Fibroblast of the aortic adventitia (primary cell): ENCODE measurements at regions not wholly inside any gene's neighbourhood (a gene's known extent, or its start where the extent isn't known, plus 50 kb on each side); places are given as distances from the start of the nearest gene placed in this dataset.

Source experiments
- DNase-seq: peaks from one replicate; pipeline ENCODE4 v3.0.0-alpha.2; 2010; ENCODE audit warnings: low read depth
- H3K4me3 ChIP-seq: 2 replicates; pipeline ENCODE4 v1.5.1; 2011; ENCODE audit warnings: low read depth, mild to moderate bottlenecking, control low read depth, low read length, moderate library complexity
- TF ChIP-seq, protein P1 (sequence below): IDR thresholded peaks from 2 replicates; pipeline ENCODE4 v1.5.1; 2011; ENCODE audit warnings: mild to moderate bottlenecking, low read length, control low read depth, inconsistent platforms; ENCODE audit not compliant: insufficient read depth

DNA sequence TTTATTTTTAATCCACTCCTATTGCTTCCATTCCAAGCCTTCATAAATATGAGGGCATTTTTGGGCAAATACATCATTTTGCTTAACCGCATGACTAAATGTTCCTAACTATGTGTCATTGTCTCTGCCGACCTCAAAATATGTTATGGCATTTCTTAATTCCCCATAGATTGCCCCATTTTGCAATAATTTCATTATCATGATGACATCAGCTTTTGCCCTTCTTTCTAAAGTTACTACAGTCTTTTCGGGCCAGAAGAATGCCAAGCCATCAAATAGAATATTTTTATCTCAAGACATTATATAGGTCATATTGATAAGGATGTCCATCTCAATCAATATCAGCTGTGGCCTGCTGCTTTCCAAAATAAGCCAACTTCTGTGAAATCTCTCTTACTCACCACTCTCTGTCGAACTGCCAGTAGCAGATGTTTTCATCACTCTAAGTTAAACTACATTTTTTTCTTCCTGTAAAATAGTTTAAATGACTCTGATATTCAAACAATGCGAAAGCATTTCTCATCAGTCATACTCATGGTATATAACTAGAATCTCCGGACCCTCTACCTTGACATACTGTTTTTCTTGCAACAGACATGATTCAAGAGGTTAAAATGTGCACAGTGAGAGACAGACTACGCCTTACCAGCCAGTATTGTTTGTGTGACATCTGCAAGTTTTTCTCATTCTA, 1254.6 kb upstream of the CELF2 start:
- TF ChIP-seq, protein P1, sequence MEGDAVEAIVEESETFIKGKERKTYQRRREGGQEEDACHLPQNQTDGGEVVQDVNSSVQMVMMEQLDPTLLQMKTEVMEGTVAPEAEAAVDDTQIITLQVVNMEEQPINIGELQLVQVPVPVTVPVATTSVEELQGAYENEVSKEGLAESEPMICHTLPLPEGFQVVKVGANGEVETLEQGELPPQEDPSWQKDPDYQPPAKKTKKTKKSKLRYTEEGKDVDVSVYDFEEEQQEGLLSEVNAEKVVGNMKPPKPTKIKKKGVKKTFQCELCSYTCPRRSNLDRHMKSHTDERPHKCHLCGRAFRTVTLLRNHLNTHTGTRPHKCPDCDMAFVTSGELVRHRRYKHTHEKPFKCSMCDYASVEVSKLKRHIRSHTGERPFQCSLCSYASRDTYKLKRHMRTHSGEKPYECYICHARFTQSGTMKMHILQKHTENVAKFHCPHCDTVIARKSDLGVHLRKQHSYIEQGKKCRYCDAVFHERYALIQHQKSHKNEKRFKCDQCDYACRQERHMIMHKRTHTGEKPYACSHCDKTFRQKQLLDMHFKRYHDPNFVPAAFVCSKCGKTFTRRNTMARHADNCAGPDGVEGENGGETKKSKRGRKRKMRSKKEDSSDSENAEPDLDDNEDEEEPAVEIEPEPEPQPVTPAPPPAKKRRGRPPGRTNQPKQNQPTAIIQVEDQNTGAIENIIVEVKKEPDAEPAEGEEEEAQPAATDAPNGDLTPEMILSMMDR: no peak
- no peak overlapping the region for H3K4me3 ChIP-seq
- DNase-seq: peak; percentile 40

GRCh38 chr10:9766762-9767161, 1250.9 kb upstream of the CELF2 start:
- no peak for DNase-seq
- no peak overlapping the region for H3K4me3 ChIP-seq
- TF ChIP-seq, protein P1: no peak

GRCh38 chr10:9781666-9782065, 1236.0 kb upstream of the CELF2 start:
- no peak overlapping the region for H3K4me3 ChIP-seq
- TF ChIP-seq, protein P1: no peak
- DNase-seq: no peak

GRCh38 chr10:9786101-9786500, 1231.6 kb upstream of the CELF2 start:
- no peak for DNase-seq
- TF ChIP-seq, protein P1: no peak
- H3K4me3 ChIP-seq: no peak overlapping the region

DNA sequence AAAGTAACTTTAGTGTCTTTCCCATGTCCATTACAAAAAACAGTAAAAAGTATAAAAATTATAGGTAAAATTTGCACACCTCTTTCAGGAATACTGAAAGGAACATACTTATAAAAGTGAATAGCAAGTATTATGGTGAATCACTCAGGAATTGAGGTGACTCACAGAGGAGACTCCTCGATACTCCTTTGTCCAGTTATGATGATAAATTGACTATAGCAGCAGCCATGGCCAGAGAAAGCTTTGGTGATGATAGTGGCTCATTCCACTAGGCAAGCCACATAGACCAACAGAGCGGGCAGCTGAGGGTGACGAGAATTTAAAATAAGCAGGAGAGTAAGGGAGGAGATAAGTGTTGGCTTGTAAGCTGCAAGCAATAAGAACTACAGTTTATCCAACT, 1231.1 kb upstream of the CELF2 start:
- no peak overlapping the region for H3K4me3 ChIP-seq
- DNase-seq: no peak
- TF ChIP-seq, protein P1: no peak

DNA sequence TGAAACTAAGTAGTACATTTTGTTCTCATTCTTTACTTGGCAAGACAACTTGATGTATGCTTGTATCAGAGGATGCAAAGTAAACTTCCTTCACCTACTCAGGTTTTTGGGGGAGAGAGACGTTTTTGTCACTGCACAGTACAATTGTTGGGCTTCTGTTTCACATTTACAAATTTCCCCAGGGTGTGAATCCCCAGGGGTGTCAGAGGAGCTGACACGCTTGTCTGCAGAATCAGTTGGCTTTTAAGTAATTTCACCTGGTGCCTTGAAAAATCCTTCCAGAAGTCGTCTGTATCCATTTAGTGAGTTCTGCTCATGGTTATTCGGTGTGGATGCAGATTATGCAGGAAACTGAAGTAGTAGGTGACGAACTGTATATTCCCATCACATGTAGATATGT, 1227.7 kb upstream of the CELF2 start:
- no peak overlapping the region for H3K4me3 ChIP-seq
- TF ChIP-seq, protein P1: no peak
- no peak for DNase-seq

- TF ChIP-seq, protein P1: no peak
- no peak overlapping the region for H3K4me3 ChIP-seq
- no peak for DNase-seq
Measured at GRCh38 chr10:9792181-9792580, 1225.5 kb upstream of the CELF2 start.
